ENCODE measurements at regions not wholly inside any gene's neighbourhood (a gene's known extent, or its start where the extent isn't known, plus 50 kb on each side); places are given as distances from the start of the nearest gene placed in this dataset.

GRCh38 chr13:111420113-111420876, 99.9 kb downstream of the TEX29 start:
- DNase-seq (no peak), ATAC-seq (no peak)
- no peak overlapping the region for H3K4me3 ChIP-seq
- TF ChIP-seq CTCF (IDR thresholded peaks at IDR 0.05): no peak
- intact Hi-C loops (cut with DNase I): no loop called here
- H3K36me3 ChIP-seq: no peaks in the 10 kb centered on the region
- peaks cover 4% of the 10 kb centered on the region for H3K27me3 ChIP-seq (ENCODE audit: low read depth)
- H3K4me1 ChIP-seq: no peaks in the 10 kb centered on the region
- H3K27ac ChIP-seq: no peak overlapping the region
- no peaks in the 10 kb centered on the region for H3K9me3 ChIP-seq

GRCh38 chr13:111421216-111421615, 100.8 kb downstream of the TEX29 start:
- no peak overlapping the region for H3K27ac ChIP-seq
- no peaks in the 10 kb centered on the region for H3K9me3 ChIP-seq
- ATAC-seq: no peak
- peaks cover 9% of the 10 kb centered on the region for H3K27me3 ChIP-seq (ENCODE audit: low read depth)
- no peak for DNase-seq
- no peak overlapping the region for H3K4me3 ChIP-seq
- intact Hi-C loops (cut with DNase I): no loop called here
- no peaks in the 10 kb centered on the region for H3K36me3 ChIP-seq
- H3K4me1 ChIP-seq: no peaks in the 10 kb centered on the region
- TF ChIP-seq CTCF (IDR thresholded peaks at IDR 0.05): no peak

- no peaks in the 10 kb centered on the region for H3K36me3 ChIP-seq
- DNase-seq (no peak), ATAC-seq (no peak)
- H3K4me1 ChIP-seq: no peaks in the 10 kb centered on the region
- no peak overlapping the region for H3K27ac ChIP-seq
- intact Hi-C loops (cut with DNase I): no loop called here
- no peak for TF ChIP-seq CTCF (IDR thresholded peaks at IDR 0.05)
- H3K27me3 ChIP-seq (ENCODE audit: low read depth): peaks cover 9% of the 10 kb centered on the region
- no peaks in the 10 kb centered on the region for H3K9me3 ChIP-seq
- H3K4me3 ChIP-seq: no peak overlapping the region
Measured at GRCh38 chr13:111422348-111422747, 101.9 kb downstream of the TEX29 start.

DNA sequence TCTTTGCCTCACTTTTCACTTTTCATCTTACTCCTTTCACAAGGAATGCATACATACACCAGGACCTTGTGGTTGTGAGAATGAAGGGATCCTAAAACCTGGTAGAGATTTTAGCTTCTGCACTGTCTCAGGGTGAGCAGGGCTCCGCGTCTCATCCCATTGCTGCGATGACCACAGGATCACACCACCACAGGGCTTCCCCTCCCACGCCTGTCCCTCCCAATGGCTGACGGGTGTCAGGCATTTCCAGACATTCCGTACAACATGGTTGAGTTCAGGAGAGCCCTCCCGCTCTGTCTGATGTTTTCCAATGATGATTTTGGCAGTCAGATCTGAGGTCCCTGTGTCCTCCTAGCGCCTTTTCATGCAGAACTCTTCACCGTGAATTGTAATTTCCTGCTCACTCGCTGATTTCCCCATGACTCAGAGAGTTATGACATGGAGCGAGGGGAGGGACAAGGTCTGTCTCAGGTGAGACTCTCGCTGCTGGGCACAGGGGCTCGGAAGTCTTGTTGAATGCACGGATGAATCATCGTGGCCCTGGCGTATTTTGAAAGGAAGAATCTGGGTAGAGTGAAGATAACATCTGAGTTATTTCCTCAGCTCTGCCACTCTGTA, 102.8 kb downstream of the TEX29 start:
- no peak for DNase-seq

GRCh38 chr13:111424134-111424533, 103.7 kb downstream of the TEX29 start:
- Histone ChIP-seq H3K36me3 (no peaks in the 10 kb centered on the region), H3K27me3 (ENCODE audit: low read depth) (peaks cover 13% of the 10 kb centered on the region), H3K4me1 (no peaks in the 10 kb centered on the region), H3K27ac (no peak overlapping the region), H3K4me3 (no peak overlapping the region), H3K9me3 (no peaks in the 10 kb centered on the region)
- intact Hi-C loops (cut with DNase I): no loop called here
- TF ChIP-seq CTCF (IDR thresholded peaks at IDR 0.05): no peak
- no peak for ATAC-seq
- no peak for DNase-seq

More for the DNA sequence above, 102.8 kb downstream of the TEX29 start:
- no peak for ATAC-seq
- Histone ChIP-seq H3K27me3 (ENCODE audit: low read depth) (peaks cover 9% of the 10 kb centered on the region), H3K4me3 (no peak overlapping the region), H3K9me3 (no peaks in the 10 kb centered on the region), H3K27ac (no peak overlapping the region), H3K36me3 (no peaks in the 10 kb centered on the region), H3K4me1 (no peaks in the 10 kb centered on the region)
- intact Hi-C loops (cut with DNase I): no loop called here
- TF ChIP-seq CTCF (IDR thresholded peaks at IDR 0.05): no peak
